GM13976 (cell line): ENCODE measurements at regions not wholly inside any gene's neighbourhood (a gene's known extent, or its start where the extent isn't known, plus 50 kb on each side); places are given as distances from the start of the nearest gene placed in this dataset.

ENCODE experiments used
- DNase-seq: peaks from one replicate; pipeline ENCODE4 v3.0.0; 2012; ENCODE audit warnings: low spot score
- in situ Hi-C: fragments of 300-500 bp; cut with MboI; formaldehyde crosslinking; loops from one replicate; pipeline ENCODE4 v1.12.0; 2022; ENCODE audit warnings: low sequenced_read_pairs, mixed read lengths, inconsistent platforms; ENCODE audit not compliant: unreplicated experiment
- TF ChIP-seq, protein P1 (sequence below): IDR thresholded peaks from 2 replicates; pipeline ENCODE4 v1.5.1; 2012; ENCODE audit warnings: borderline replicate concordance, mild to moderate bottlenecking; ENCODE audit not compliant: insufficient read depth; ENCODE audit errors: extremely low read depth, missing control alignments, control extremely low read depth

DNA sequence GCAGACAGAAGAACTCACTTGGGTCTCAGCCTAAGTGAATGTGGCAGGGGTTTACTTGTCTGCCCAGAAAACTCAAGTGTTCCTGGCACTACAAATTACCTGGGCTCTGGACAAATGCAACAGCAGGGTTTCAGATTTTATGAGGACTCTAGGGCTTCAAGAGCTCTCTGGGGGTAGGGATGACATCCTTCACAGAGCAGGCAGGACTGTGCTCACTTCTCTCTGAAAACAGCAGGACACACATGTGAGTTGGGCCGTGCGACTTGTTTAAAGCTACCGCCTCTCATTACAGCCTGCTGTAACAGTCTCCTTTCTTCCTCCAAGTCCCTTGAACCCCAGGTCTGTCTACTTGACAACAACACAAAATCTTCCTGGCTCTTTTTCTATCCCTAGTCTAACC lies 212.6 kb downstream of the EN1 start:
- TF ChIP-seq, protein P1, sequence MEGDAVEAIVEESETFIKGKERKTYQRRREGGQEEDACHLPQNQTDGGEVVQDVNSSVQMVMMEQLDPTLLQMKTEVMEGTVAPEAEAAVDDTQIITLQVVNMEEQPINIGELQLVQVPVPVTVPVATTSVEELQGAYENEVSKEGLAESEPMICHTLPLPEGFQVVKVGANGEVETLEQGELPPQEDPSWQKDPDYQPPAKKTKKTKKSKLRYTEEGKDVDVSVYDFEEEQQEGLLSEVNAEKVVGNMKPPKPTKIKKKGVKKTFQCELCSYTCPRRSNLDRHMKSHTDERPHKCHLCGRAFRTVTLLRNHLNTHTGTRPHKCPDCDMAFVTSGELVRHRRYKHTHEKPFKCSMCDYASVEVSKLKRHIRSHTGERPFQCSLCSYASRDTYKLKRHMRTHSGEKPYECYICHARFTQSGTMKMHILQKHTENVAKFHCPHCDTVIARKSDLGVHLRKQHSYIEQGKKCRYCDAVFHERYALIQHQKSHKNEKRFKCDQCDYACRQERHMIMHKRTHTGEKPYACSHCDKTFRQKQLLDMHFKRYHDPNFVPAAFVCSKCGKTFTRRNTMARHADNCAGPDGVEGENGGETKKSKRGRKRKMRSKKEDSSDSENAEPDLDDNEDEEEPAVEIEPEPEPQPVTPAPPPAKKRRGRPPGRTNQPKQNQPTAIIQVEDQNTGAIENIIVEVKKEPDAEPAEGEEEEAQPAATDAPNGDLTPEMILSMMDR = no peak
- in situ Hi-C loops = no loop called here
- no peak for DNase-seq

DNA sequence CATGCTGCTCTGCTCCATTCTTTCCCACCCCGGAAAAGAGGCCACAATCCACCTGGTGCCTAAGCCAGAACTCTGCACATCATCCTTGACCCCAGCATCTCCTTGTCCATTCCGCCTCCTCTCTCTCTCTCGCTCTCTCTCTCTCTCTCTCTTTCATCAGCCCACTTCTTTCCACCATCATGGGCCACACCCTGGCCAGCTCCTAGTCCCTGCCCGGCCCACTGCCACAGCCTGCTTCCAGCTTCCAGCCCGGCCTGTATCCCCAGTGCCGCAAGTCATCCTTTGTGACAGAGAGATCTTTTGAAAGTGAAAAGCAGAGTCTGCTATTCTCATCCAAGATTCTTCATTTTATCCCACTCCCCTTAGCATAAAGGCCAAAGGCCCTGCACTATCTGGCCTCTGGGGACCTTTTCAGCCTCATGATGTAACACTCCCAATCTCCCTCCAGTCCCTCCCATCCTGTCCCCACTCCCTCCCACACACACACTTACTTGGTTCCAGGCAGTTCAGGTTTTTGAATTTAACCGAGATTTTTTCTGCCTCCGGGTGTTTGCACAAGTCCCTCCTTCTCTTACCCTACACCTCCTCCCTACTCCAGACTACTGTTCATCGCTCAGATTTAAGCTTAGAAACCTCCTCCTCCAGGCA lies 214.0 kb downstream of the EN1 start:
- TF ChIP-seq, protein P1 = no peak
- no peak for DNase-seq
- in situ Hi-C loops = no loop called here

DNA sequence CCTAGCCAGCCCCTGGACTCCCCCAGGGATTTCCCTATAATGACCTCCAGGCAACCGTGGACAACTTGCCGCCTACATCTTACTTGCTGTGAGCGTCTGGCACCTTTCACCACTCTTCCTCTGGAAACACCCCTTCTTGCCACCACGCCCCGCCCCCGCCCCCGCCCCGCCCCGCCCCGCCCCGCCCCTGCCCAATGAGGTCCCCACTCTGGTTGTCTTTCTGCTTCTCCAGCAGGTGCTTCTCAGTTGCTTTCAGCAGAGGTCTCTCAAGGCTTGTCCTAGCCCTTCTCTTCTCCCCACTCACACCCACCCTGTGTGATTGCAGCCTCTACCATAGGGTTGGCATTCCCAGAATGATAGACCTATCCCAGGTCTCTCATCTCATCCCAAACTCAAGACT lies 214.5 kb downstream of the EN1 start:
- in situ Hi-C loops = no loop called here
- DNase-seq = peak; percentile 35
- TF ChIP-seq, protein P1 = no peak

DNA sequence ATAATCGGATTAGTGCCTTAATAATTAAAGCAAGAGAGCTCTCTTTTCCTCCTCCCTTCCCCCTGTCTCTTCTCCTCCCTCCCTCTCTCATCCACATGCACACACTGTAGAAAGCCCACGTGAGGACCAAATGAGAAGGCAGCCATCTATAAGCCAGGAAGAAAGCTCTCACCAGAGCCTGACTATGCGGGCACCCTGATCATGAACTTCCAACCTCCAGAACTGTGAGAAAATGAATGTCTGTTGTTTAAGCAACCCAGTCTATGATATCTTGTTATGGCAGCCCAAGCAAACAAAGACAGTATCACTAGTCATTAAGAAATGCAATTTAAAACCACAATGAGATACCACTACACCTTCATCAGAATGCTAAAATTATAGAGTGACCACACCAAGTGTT lies 220.3 kb downstream of the EN1 start:
- DNase-seq = no peak
- in situ Hi-C loops = no loop called here
- TF ChIP-seq, protein P1 = no peak

DNA sequence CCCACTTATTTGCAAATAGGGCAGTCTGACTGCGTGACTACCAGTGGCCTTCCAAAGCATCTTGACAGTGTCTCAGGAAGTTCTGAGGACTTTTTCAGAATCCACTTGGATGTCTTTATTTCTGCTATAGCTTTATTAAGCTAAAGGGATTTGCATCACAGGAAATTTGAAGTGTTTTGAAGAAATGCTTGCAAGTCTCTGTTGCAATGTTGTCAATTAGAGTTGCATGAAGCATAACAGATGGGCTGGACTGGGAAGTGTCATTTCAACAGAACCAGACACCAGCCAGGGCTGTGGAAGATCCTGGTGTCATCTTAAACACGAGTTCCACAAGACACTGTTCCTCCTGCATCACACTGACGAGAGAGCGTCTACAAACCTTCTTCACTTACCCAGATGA lies 224.5 kb downstream of the EN1 start:
- in situ Hi-C loops = no loop called here
- TF ChIP-seq, protein P1 = no peak
- no peak for DNase-seq

DNA sequence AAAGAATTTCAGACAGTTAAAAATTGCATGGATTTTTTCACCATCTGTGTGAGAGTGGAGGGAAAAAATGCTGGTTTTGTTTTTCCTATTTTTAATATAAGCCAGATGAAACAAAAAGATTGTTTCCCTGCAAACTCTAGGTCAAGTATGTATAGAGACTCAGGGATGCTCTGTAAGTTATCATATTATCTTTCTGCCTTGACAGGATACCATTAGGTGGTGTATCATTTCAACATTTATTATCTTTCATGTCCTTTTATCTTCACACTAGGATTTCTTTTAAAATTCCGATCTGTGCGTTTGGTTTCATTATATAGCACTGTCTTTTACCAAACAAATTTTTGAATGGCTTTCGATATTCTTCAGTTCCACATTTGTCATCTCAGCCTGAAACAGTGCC lies 225.3 kb downstream of the EN1 start:
- in situ Hi-C loops = no loop called here
- DNase-seq = no peak
- TF ChIP-seq, protein P1 = no peak

DNA sequence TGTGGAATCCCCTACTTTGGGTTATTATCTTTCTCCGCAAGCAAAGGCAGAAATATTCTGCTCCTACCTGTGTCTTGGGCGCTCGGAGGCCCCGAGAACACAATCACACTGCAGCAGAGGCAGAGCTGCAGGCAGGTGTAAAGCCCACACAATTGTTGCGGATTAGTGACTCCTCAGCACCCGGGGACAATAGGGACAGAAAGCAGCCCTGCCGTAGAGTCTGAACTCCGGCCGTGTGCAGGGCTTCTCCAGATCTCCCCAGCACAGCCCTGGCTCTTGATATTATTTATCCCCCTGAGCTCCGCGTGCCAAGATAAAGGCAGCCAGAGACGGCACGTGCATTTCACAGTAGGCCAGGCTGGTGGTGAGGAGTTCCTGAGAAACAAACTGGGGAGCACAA lies 229.2 kb downstream of the EN1 start:
- TF ChIP-seq, protein P1 = no peak
- in situ Hi-C loops = no loop called here
- no peak for DNase-seq
